ENCODE measurements at regions not wholly inside any gene's neighbourhood (a gene's known extent, or its start where the extent isn't known, plus 50 kb on each side); places are given as distances from the start of the nearest gene placed in this dataset.
"Not testable (repeated sequence)": the region's sequence is repeated elsewhere in the genome, so short reads cannot be mapped to it uniquely, and the experiment has no call there.

DNA sequence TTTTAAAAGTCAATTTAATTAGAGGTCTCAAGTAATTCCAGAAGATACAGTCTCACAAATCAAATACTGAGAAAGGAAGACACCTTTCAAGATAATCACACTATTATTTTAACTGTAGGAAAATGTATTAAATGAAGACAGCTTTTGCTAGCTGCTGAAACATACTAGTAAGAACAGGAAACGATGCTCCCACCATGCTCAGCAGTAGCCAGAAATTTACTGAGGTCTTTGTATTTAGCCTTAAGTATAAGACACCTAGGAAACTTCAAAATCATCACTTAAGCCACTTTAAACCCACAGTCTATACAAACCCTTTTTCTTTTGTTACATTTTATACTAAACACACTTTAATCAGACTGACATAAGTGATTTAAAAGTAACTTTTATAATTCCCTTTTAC lies 72.7 kb upstream of the NPIPB12 start:
- not testable (repeated sequence) for H3K9me3 Mint-ChIP-seq; H3K27me3 Mint-ChIP-seq; DNase-seq (ENCODE audit: extremely low spot score, unreplicated experiment); H3K27ac Mint-ChIP-seq; H3K4me3 Mint-ChIP-seq; H3K4me1 Mint-ChIP-seq (ENCODE audit: unreplicated experiment)
- peaks cover 12% of the 10 kb centered on the region for H3K36me3 Mint-ChIP-seq

- DNase-seq (ENCODE audit: extremely low spot score, unreplicated experiment); H3K4me1 Mint-ChIP-seq (ENCODE audit: unreplicated experiment); H3K36me3 Mint-ChIP-seq; H3K9me3 Mint-ChIP-seq; H3K27me3 Mint-ChIP-seq; H3K4me3 Mint-ChIP-seq; H3K27ac Mint-ChIP-seq: not testable (repeated sequence)
Measured at GRCh38 chr16:29581764-29582163, 75.6 kb upstream of the NPIPB12 start.

DNA sequence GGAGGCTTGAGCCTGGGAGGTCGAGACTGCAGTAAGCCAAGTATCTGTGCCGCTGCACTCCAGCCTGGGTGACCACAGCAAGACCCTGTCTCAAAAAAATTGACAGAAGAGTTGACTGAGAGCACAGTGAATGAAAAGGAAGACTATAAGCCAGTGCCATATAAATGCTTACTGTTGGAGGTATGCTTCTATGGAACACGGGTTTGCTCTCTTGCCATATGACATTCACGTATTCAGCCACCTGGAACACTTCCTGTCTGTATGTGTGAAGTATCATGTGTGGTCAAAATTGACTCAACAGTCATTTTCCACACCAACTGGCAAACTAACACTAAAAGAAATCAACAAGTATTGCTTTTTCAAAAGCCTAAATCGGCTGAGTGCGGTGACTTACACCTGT lies 71.1 kb upstream of the SPN start:
- H3K4me1 Mint-ChIP-seq (ENCODE audit: unreplicated experiment); H3K27ac Mint-ChIP-seq; H3K9me3 Mint-ChIP-seq; H3K4me3 Mint-ChIP-seq; DNase-seq (ENCODE audit: extremely low spot score, unreplicated experiment); H3K36me3 Mint-ChIP-seq; H3K27me3 Mint-ChIP-seq: not testable (repeated sequence)

- peak overlapping the region; percentile 96 for H3K27ac Mint-ChIP-seq
- H3K27me3 Mint-ChIP-seq; H3K4me1 Mint-ChIP-seq (ENCODE audit: unreplicated experiment); H3K9me3 Mint-ChIP-seq; DNase-seq (ENCODE audit: extremely low spot score, unreplicated experiment); H3K36me3 Mint-ChIP-seq: not testable (repeated sequence)
- H3K4me3 Mint-ChIP-seq, result peak overlapping the region; percentile 95
Measured at GRCh38 chr16:29594269-29594925, 68.7 kb upstream of the SPN start.

DNA sequence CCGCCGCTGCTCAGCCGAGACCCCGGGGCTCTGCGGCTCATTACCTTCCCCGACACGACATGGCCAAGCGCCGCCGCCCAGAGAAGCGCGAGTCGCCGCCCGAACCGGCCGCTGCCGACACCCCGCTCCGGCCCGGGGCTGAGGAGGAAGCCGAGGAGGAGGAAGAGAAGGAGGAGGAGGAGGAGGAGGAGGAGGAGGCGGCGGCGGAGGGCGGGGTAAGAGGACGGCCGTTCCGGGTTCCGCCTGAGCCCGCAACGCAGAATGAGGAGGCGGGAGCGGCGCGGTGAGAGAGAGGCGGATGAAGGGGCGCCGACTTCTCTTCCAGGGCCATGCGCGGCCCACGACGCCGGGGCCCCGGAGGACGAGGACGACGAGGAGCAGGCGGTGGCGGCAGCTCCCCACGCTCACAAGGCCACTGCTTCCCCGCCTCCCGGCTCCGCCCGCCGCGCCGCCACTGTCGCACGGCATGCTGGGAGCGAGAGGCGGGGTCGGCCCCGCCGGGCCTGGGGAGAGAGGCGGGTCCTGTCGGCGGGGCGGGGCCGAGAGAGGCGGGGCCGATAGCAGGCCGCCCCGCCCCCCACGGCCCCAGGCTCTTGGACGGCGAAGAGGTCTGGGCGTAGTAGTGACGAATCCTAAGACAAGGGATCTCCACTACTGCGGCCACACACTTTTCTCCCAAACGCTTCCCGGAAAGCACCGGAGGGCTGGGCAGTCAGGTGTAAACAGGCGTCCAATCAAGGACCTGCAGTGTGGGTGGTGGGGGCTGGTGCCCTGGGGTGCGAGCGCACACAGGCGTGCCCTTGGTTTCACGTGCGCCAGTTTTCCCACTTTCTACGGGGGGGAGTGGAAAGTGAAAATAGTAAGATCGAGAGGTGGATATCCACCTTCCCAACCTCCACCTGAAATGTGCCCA lies 67.9 kb upstream of the SPN start:
- H3K27me3 Mint-ChIP-seq; H3K4me1 Mint-ChIP-seq (ENCODE audit: unreplicated experiment); H3K36me3 Mint-ChIP-seq; H3K9me3 Mint-ChIP-seq: not testable (repeated sequence)
- Mint-ChIP-seq H3K4me3 (peak overlapping the region; percentile 90), H3K27ac (peak overlapping the region; percentile 96)
- peak; percentile 95 for DNase-seq (ENCODE audit: extremely low spot score, unreplicated experiment)

- H3K36me3 Mint-ChIP-seq; H3K4me3 Mint-ChIP-seq; H3K27me3 Mint-ChIP-seq; DNase-seq (ENCODE audit: extremely low spot score, unreplicated experiment); H3K27ac Mint-ChIP-seq; H3K9me3 Mint-ChIP-seq; H3K4me1 Mint-ChIP-seq (ENCODE audit: unreplicated experiment): not testable (repeated sequence)
Measured at GRCh38 chr16:29597030-29597429, 66.0 kb upstream of the SPN start.

- H3K9me3 Mint-ChIP-seq; H3K27me3 Mint-ChIP-seq; H3K27ac Mint-ChIP-seq; H3K36me3 Mint-ChIP-seq; DNase-seq (ENCODE audit: extremely low spot score, unreplicated experiment); H3K4me3 Mint-ChIP-seq: not testable (repeated sequence)
- peaks cover 12% of the 10 kb centered on the region for H3K4me1 Mint-ChIP-seq (ENCODE audit: unreplicated experiment)
Measured at GRCh38 chr16:29600111-29601000, 62.7 kb upstream of the SPN start.

- H3K27me3 Mint-ChIP-seq; H3K4me1 Mint-ChIP-seq (ENCODE audit: unreplicated experiment); H3K9me3 Mint-ChIP-seq; H3K36me3 Mint-ChIP-seq; H3K4me3 Mint-ChIP-seq; DNase-seq (ENCODE audit: extremely low spot score, unreplicated experiment): not testable (repeated sequence)
- H3K27ac Mint-ChIP-seq, result peak overlapping the region; percentile 50
Measured at GRCh38 chr16:29602247-29602625, 60.8 kb upstream of the SPN start.

- not testable (repeated sequence) for H3K4me3 Mint-ChIP-seq; DNase-seq (ENCODE audit: extremely low spot score, unreplicated experiment); H3K27me3 Mint-ChIP-seq; H3K9me3 Mint-ChIP-seq; H3K36me3 Mint-ChIP-seq
- Mint-ChIP-seq H3K27ac (peak overlapping the region; percentile 50), H3K4me1 (ENCODE audit: unreplicated experiment) (peaks cover 13% of the 10 kb centered on the region)
Measured at GRCh38 chr16:29602683-29603088, 60.4 kb upstream of the SPN start.

GRCh38 chr16:29604631-29605549 lies 58.2 kb upstream of the SPN start:
- peaks cover 18% of the 10 kb centered on the region for H3K4me1 Mint-ChIP-seq (ENCODE audit: unreplicated experiment)
- H3K4me3 Mint-ChIP-seq, result peak overlapping the region; percentile 41
- H3K27me3 Mint-ChIP-seq; H3K9me3 Mint-ChIP-seq; DNase-seq (ENCODE audit: extremely low spot score, unreplicated experiment); H3K36me3 Mint-ChIP-seq: not testable (repeated sequence)
- H3K27ac Mint-ChIP-seq, result peak overlapping the region; percentile 87

- H3K27ac Mint-ChIP-seq; H3K9me3 Mint-ChIP-seq; H3K27me3 Mint-ChIP-seq; DNase-seq (ENCODE audit: extremely low spot score, unreplicated experiment); H3K4me3 Mint-ChIP-seq; H3K36me3 Mint-ChIP-seq: not testable (repeated sequence)
- peaks cover 18% of the 10 kb centered on the region for H3K4me1 Mint-ChIP-seq (ENCODE audit: unreplicated experiment)
Measured at GRCh38 chr16:29605593-29606205, 57.3 kb upstream of the SPN start.

GRCh38 chr16:29606669-29607427 lies 56.2 kb upstream of the SPN start:
- not testable (repeated sequence) for H3K36me3 Mint-ChIP-seq; H3K4me3 Mint-ChIP-seq; DNase-seq (ENCODE audit: extremely low spot score, unreplicated experiment); H3K9me3 Mint-ChIP-seq; H3K27me3 Mint-ChIP-seq; H3K27ac Mint-ChIP-seq
- peaks cover 25% of the 10 kb centered on the region for H3K4me1 Mint-ChIP-seq (ENCODE audit: unreplicated experiment)

Data from type B pancreatic cell (in vitro differentiated cells).